ENCODE measurements at regions not wholly inside any gene's neighbourhood (a gene's known extent, or its start where the extent isn't known, plus 50 kb on each side); places are given as distances from the start of the nearest gene placed in this dataset.
"Not testable (repeated sequence)": the region's sequence is repeated elsewhere in the genome, so short reads cannot be mapped to it uniquely, and the experiment has no call there.

GRCh38 chr17:6373599-6373998 lies 61.3 kb downstream of the AIPL1 start:
- H3K27me3 ChIP-seq (ENCODE audit: control insufficient read depth in 2 of 2, insufficient read depth in 2 of 2, low read length in 2 of 2); H3K9ac ChIP-seq (replicated peaks; ENCODE audit: extremely low read depth, insufficient read depth, low read length); H3K9me1 ChIP-seq (replicated peaks; ENCODE audit: control insufficient read depth, extremely low read depth, insufficient read depth, low read length); POLR2A ChIA-PET; H3K79me2 ChIP-seq (ENCODE audit: control insufficient read depth, insufficient read depth, low read length); DNase-seq (ENCODE audit: low read depth, low spot score); intact Hi-C loops (cut with micrococcal nuclease); H2AFZ ChIP-seq (ENCODE audit: low read depth, low read length); H3K36me3 ChIP-seq (ENCODE audit: control insufficient read depth in 2 of 2, extremely low read depth in 1 of 2, insufficient read depth in 2 of 2, low read length in 2 of 2); FAIRE-seq; H3K4me2 ChIP-seq (ENCODE audit: insufficient read depth, low read length); H3K27ac ChIP-seq (ENCODE audit: insufficient read depth, low read depth, low read length); dilution Hi-C loops (cut with MboI; ENCODE audit: extremely low pct_ligation_motif_present, low sequenced_read_pairs); H4K20me1 ChIP-seq (replicated peaks; ENCODE audit: control insufficient read depth, extremely low read depth, insufficient read depth, low read length); H3K4me1 ChIP-seq (ENCODE audit: control insufficient read depth, extremely low read depth, insufficient read depth, low read length); H3K9me3 ChIP-seq (replicated peaks; ENCODE audit: control insufficient read depth, insufficient read depth, low read length); BruUV-seq (replicated peaks); H3K4me3 ChIP-seq (replicated peaks in 1 of 3; ENCODE audit: insufficient read depth in 1 of 3, low read depth in 1 of 3, low read length in 3 of 3); CTCF ChIA-PET: not testable (repeated sequence)

GRCh38 chr17:6366221-6366666 lies 68.7 kb downstream of the AIPL1 start:
- BruUV-seq (replicated peaks): no TSS peak
- no peaks in the 10 kb centered on the region for H4K20me1 ChIP-seq (replicated peaks; ENCODE audit: control insufficient read depth, extremely low read depth, insufficient read depth, low read length)
- H2AFZ ChIP-seq (ENCODE audit: low read depth, low read length): no peak overlapping the region
- H3K9me3 ChIP-seq (replicated peaks; ENCODE audit: control insufficient read depth, insufficient read depth, low read length): no peaks in the 10 kb centered on the region
- CTCF ChIA-PET: interaction anchor here (2.3 kb wide), 1 partner anchor 11 kb away, joined by 5 read pairs; no protein-coding TSS in a partner anchor
- POLR2A ChIA-PET: no interaction called here
- H3K9ac ChIP-seq (replicated peaks; ENCODE audit: extremely low read depth, insufficient read depth, low read length): no peak overlapping the region
- no peaks in the 10 kb centered on the region for H3K9me1 ChIP-seq (replicated peaks; ENCODE audit: control insufficient read depth, extremely low read depth, insufficient read depth, low read length)
- FAIRE-seq: no peak
- intact Hi-C loops (cut with micrococcal nuclease): no loop called here
- no peaks in the 10 kb centered on the region for H3K79me2 ChIP-seq (ENCODE audit: control insufficient read depth, insufficient read depth, low read length)
- H3K4me3 ChIP-seq (replicated peaks in 1 of 3; ENCODE audit: insufficient read depth in 1 of 3, low read depth in 1 of 3, low read length in 3 of 3): no peak overlapping the region
- no peaks in the 10 kb centered on the region for H3K4me1 ChIP-seq (ENCODE audit: control insufficient read depth, extremely low read depth, insufficient read depth, low read length)
- H3K4me2 ChIP-seq (ENCODE audit: insufficient read depth, low read length): no peak overlapping the region
- dilution Hi-C loops (cut with MboI; ENCODE audit: extremely low pct_ligation_motif_present, low sequenced_read_pairs): no loop called here
- DNase-seq (ENCODE audit: low read depth, low spot score): no peak
- peaks cover 3 to 10% of the 10 kb centered on the region in 2 experiments for H3K27me3 ChIP-seq (ENCODE audit: control insufficient read depth in 2 of 2, insufficient read depth in 2 of 2, low read length in 2 of 2)
- TF ChIP-seq JUN (IDR thresholded peaks at IDR 0.05; ENCODE audit: borderline replicate concordance, insufficient read depth, insufficient read length, low read depth) (no peak), POLR2A (IDR thresholded peaks at IDR 0.05; ENCODE audit: low read depth, low read length) (no peak), MAX (IDR thresholded peaks at IDR 0.05; ENCODE audit: insufficient read depth, insufficient read length) (no peak), POLR2AphosphoS5 (IDR thresholded peaks at IDR 0.05; ENCODE audit: insufficient read depth, low read depth, low read length) (no peak)
- no peak overlapping the region for H3K27ac ChIP-seq (ENCODE audit: insufficient read depth, low read depth, low read length)
- H3K36me3 ChIP-seq (ENCODE audit: control insufficient read depth in 2 of 2, extremely low read depth in 1 of 2, insufficient read depth in 2 of 2, low read length in 2 of 2): no peaks in the 10 kb centered on the region
